GM23248 (cell line): ENCODE measurements at regions not wholly inside any gene's neighbourhood (a gene's known extent, or its start where the extent isn't known, plus 50 kb on each side); places are given as distances from the start of the nearest gene placed in this dataset.

Source experiments
- DNase-seq: peaks from one replicate; pipeline ENCODE4 v3.0.0-alpha.2; 2015
- H2AFZ ChIP-seq: fragments of 200-600 bp; sonication (generic); 2 replicates; pipeline ENCODE4 v1.6.1; 2016; ENCODE audit warnings: antibody characterized with exemption
- H3F3A ChIP-seq: fragments of 200-600 bp; sonication (generic); 2 replicates; pipeline ENCODE4 v1.6.1; 2016; ENCODE audit warnings: mild to moderate bottlenecking, antibody characterized with exemption, mixed run types; ENCODE audit not compliant: insufficient read depth
- H3K27ac ChIP-seq: fragments of 200-600 bp; sonication (generic); 2 replicates; pipeline ENCODE4 v1.5.1; 2016; ENCODE audit warnings: mild to moderate bottlenecking
- H3K27me3 ChIP-seq: fragments of 200-600 bp; sonication (generic); replicated peaks from 2 replicates; pipeline ENCODE4 v1.6.1; 2016; ENCODE audit warnings: mild to moderate bottlenecking; ENCODE audit not compliant: insufficient read depth
- H3K36me3 ChIP-seq: fragments of 200-600 bp; sonication (generic); 2 replicates; pipeline ENCODE4 v1.6.1; 2016; ENCODE audit warnings: low read depth, mild to moderate bottlenecking
- H3K4me1 ChIP-seq: fragments of 200-600 bp; sonication (generic); 2 replicates; pipeline ENCODE4 v1.6.1; 2016; ENCODE audit warnings: mild to moderate bottlenecking; ENCODE audit not compliant: insufficient read depth
- H3K4me2 ChIP-seq: fragments of 200-600 bp; sonication (generic); one replicate; pipeline ENCODE4 v1.6.1; 2016; ENCODE audit warnings: mild to moderate bottlenecking; ENCODE audit not compliant: unreplicated experiment
- H3K4me3 ChIP-seq: fragments of 200-600 bp; sonication (generic); 2 replicates; pipeline ENCODE4 v1.5.1; 2016; ENCODE audit warnings: mild to moderate bottlenecking
- H3K79me2 ChIP-seq: fragments of 200-600 bp; sonication (generic); 2 replicates; pipeline ENCODE4 v1.6.1; 2016; ENCODE audit warnings: mild to moderate bottlenecking; ENCODE audit not compliant: insufficient read depth
- H3K9ac ChIP-seq: fragments of 200-600 bp; sonication (generic); 2 replicates; pipeline ENCODE4 v1.6.1; 2016; ENCODE audit warnings: mild to moderate bottlenecking
- H3K9me2 ChIP-seq: fragments of 200-600 bp; sonication (generic); 2 replicates; pipeline ENCODE4 v1.6.1; 2016; ENCODE audit warnings: mixed run types, mild to moderate bottlenecking, moderate library complexity; ENCODE audit not compliant: insufficient read depth
- H3K9me3 ChIP-seq: fragments of 200-600 bp; sonication (generic); one replicate; pipeline ENCODE4 v1.6.1; 2017; ENCODE audit warnings: low read depth
- H4K20me1 ChIP-seq: fragments of 200-600 bp; sonication (generic); 2 replicates; pipeline ENCODE4 v1.6.0; 2016; ENCODE audit not compliant: insufficient read depth
- EZH2 ChIP-seq: fragments of 200-600 bp; sonication (generic); IDR thresholded peaks from 2 replicates; pipeline ENCODE4 v1.6.1; 2018; ENCODE audit warnings: antibody characterized with exemption, mild to moderate bottlenecking; ENCODE audit not compliant: insufficient read depth, poor library complexity, severe bottlenecking
- EZH2phosphoT487 ChIP-seq: fragments of 200-600 bp; sonication (generic); IDR thresholded peaks from 2 replicates; pipeline ENCODE4 v1.6.1; 2018; ENCODE audit warnings: antibody characterized with exemption, moderate library complexity, mild to moderate bottlenecking, low read depth; ENCODE audit not compliant: insufficient read depth
- WGBS, 2 experiments: methylation state at CpG; one replicate each; pipeline ENCODE4 v1.1.6; 2015 to 2017; ENCODE audit warnings: low lambda C conversion rate in 2 of 2, low coverage in 1 of 2; ENCODE audit errors: missing lambda C conversion rate in 2 of 2; 5-methylcytosine and 5-hydroxymethylcytosine counted together
- in situ Hi-C: fragments of 300-500 bp; cut with MboI; formaldehyde crosslinking; loops from 2 replicates; pipeline ENCODE4 v1.15.0; 2020

DNA sequence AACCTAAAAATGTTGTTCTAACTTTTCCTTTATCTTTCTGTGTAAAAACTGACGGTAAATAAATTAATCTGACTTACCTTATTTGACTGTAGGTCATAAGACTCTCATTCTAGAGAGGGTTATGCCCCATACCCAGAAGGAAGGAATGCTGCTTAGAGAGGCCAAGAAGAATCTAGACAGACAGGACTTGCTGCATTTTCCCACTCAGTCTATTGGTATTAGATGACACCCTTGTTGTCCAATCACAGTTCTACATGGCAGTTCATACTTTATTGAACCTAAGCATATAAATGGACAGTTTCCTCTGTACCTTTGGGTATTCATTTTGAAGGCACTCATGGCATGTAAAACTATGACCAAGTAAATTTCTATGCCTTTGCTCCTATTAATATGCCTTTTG lies 359.6 kb upstream of the ID4 start:
- no peak for TF ChIP-seq EZH2phosphoT487
- TF ChIP-seq EZH2: no peak
- no peaks in the 10 kb centered on the region for H3K36me3 ChIP-seq
- H3K4me1 ChIP-seq: peaks cover 16% of the 10 kb centered on the region
- no peak overlapping the region for H2AFZ ChIP-seq
- no peak overlapping the region for H3K9ac ChIP-seq
- H3K9me3 ChIP-seq: no peaks in the 10 kb centered on the region
- H3F3A ChIP-seq: peaks cover 12% of the 10 kb centered on the region; the same call in 1 of the 2 replicates
- 96 to 100% methylated on average over 1 of the region's 1 CpG for WGBS, 2 experiments
- no peaks in the 10 kb centered on the region for H3K9me2 ChIP-seq
- no peak for DNase-seq
- no peak overlapping the region for H3K4me3 ChIP-seq
- H3K27me3 ChIP-seq: no peaks in the 10 kb centered on the region
- H3K27ac ChIP-seq: no peak overlapping the region
- no peaks in the 10 kb centered on the region for H4K20me1 ChIP-seq
- no peak overlapping the region for H3K4me2 ChIP-seq
- H3K79me2 ChIP-seq: no peaks in the 10 kb centered on the region
- in situ Hi-C loops: no loop called here

DNA sequence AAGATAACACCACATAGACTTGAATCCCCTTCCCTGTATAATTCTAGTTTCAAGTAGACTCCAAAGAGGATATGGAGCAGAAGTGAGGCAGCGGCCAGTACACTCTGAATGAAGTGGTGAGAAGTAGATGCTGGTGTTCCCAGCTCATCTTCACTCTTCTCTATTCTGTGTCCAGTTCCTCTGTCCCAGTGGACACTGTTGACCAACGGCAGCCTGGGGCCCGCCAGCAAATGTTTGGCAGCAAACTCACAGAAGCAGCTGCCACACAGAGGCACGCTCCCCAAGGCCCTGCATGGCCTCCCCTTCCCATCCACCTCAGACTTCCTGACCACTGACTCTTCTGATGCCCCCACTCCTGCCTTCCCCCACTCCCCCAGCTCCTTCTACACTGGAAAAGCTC lies 358.9 kb upstream of the ID4 start:
- no peaks in the 10 kb centered on the region for H3K36me3 ChIP-seq
- no peak overlapping the region for H3K4me3 ChIP-seq
- peaks cover 16% of the 10 kb centered on the region for H3K4me1 ChIP-seq
- no peaks in the 10 kb centered on the region for H3K9me2 ChIP-seq
- no peak overlapping the region for H3K27ac ChIP-seq
- no peaks in the 10 kb centered on the region for H3K9me3 ChIP-seq
- H3K4me2 ChIP-seq: no peak overlapping the region
- in situ Hi-C loops: no loop called here
- WGBS, 2 experiments: 59 to 61% methylated on average over 4 of the region's 4 CpGs
- no peak overlapping the region for H3K9ac ChIP-seq
- no peaks in the 10 kb centered on the region for H3K79me2 ChIP-seq
- no peak for TF ChIP-seq EZH2phosphoT487
- TF ChIP-seq EZH2: no peak
- DNase-seq: no peak
- H3F3A ChIP-seq: peaks cover 12% of the 10 kb centered on the region; the same call in 1 of the 2 replicates
- H4K20me1 ChIP-seq: no peaks in the 10 kb centered on the region
- no peak overlapping the region for H2AFZ ChIP-seq
- no peaks in the 10 kb centered on the region for H3K27me3 ChIP-seq

DNA sequence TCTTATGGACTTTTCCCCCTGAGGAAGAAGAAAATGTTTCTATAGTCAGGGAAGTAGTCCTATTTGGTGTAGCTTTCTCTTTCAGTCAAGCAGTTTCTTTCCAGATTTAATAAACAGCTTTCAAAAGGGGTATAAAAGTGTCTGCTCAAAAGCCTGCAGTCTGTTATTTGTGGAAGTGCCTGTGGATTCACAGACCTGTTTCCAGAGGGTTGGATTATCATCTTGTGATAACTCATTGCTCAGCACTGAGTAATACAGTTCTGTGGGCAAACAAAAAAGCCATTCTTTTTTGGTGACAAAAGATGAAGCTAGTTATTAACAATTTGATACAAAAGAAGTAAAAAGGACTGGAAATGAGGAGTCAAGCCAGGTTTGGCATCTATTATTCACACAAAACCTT lies 358.2 kb upstream of the ID4 start:
- TF ChIP-seq EZH2phosphoT487: no peak
- TF ChIP-seq EZH2: no peak
- Histone ChIP-seq H3K9me3 (no peaks in the 10 kb centered on the region), H3K36me3 (no peaks in the 10 kb centered on the region), H3K79me2 (no peaks in the 10 kb centered on the region), H3K27ac (peak overlapping the region; percentile 16; the same call in 1 of the 2 replicates), H3F3A (peaks cover 12% of the 10 kb centered on the region; the same call in 1 of the 2 replicates), H3K4me2 (peak overlapping the region; percentile 70), H3K9ac (no peak overlapping the region), H3K27me3 (no peaks in the 10 kb centered on the region), H2AFZ (no peak overlapping the region), H4K20me1 (no peaks in the 10 kb centered on the region), H3K9me2 (no peaks in the 10 kb centered on the region), H3K4me1 (peaks cover 16% of the 10 kb centered on the region), H3K4me3 (peak overlapping the region; percentile 33)
- DNase-seq: peak; percentile 78
- in situ Hi-C loops: no loop called here

DNA sequence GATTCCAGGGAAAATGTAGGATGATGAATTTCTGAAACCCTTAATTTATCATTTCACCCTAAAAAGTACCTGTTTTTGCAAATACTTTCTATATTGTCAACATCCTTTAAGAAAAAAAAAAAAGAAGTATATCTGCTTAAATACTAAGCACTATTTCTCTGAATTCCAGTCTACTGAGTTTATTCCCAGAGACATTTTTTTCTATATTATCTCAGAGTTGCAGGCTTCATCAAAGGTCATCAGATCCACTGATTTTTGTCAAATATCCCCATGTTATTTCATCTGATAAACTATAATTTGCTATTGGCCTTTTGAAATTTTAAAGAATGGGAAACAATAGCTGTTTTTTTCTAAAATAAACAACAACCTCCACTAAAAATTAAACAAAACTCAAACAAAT lies 357.6 kb upstream of the ID4 start:
- no peak overlapping the region for H2AFZ ChIP-seq
- no peaks in the 10 kb centered on the region for H3K27me3 ChIP-seq
- peak overlapping the region; percentile 70 for H3K4me2 ChIP-seq
- H3F3A ChIP-seq: peaks cover 12% of the 10 kb centered on the region; the same call in 1 of the 2 replicates
- DNase-seq: peak; percentile 31
- no peak for TF ChIP-seq EZH2
- H3K27ac ChIP-seq: 0 out of 2 replicates have a peak overlapping the region, but pooled peaks have one; percentile 16
- no peaks in the 10 kb centered on the region for H3K36me3 ChIP-seq
- no peaks in the 10 kb centered on the region for H3K9me2 ChIP-seq
- peak overlapping the region; percentile 33; the same call in 1 of the 2 replicates for H3K4me3 ChIP-seq
- no peaks in the 10 kb centered on the region for H4K20me1 ChIP-seq
- H3K4me1 ChIP-seq: peaks cover 16% of the 10 kb centered on the region
- no peaks in the 10 kb centered on the region for H3K79me2 ChIP-seq
- H3K9me3 ChIP-seq: no peaks in the 10 kb centered on the region
- in situ Hi-C loops: no loop called here
- no peak overlapping the region for H3K9ac ChIP-seq

DNA sequence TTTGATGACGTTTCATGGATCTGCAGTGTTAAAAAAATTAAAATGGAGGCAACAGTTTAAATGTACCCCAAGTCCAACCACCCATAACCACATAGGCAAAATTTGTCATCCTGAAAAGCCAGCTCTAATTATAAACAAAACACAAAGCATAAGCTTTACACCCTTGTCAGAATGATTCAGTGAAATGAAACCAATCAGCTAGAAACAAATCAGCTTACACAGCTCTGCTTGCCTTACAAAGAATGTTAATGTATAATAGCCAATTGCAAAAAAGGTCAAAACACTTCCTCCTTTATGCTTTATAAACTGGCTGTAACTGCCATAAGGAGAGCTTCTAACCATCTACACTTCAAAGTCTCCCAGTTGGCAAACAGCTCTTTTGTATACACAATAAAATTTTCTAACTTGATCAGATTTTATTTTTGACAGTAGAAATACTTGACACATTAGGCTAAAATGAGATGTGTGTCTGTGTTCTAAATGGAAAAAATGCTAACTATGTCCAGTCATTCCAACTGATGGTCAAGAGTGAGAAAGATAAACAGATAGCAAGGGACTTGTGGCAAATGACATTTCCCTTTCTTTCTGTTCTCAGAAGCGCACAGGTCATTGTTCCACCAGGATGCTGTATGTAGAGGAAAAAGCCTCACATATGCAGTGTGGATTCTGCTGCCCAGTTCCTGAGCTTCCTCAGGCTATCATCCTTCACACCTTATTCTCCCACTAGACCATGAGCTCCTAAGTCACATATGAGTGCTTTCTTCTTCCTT lies 344.3 kb upstream of the ID4 start:
- in situ Hi-C loops: no loop called here
- Histone ChIP-seq H3K9me2 (no peaks in the 10 kb centered on the region), H3K4me1 (0 out of 2 replicates have a peak, but pooled peaks cover 8% of the 10 kb centered on the region), H3K27ac (no peak overlapping the region), H3K79me2 (no peaks in the 10 kb centered on the region), H3F3A (no peaks in the 10 kb centered on the region; the same call in 1 of the 2 replicates), H3K27me3 (no peaks in the 10 kb centered on the region), H3K36me3 (no peaks in the 10 kb centered on the region), H3K4me3 (no peak overlapping the region), H2AFZ (0 out of 2 replicates have a peak overlapping the region, but pooled peaks have one; percentile 35), H3K9me3 (no peaks in the 10 kb centered on the region), H4K20me1 (no peaks in the 10 kb centered on the region), H3K9ac (no peak overlapping the region), H3K4me2 (no peak overlapping the region)
- no peak for TF ChIP-seq EZH2
- TF ChIP-seq EZH2phosphoT487: no peak
- 59 to 70% methylated on average over 2 of the region's 2 CpGs for WGBS, 2 experiments
- peak; percentile 1 for DNase-seq
